ENCODE measurements at regions not wholly inside any gene's neighbourhood (a gene's known extent, or its start where the extent isn't known, plus 50 kb on each side); places are given as distances from the start of the nearest gene placed in this dataset.

GRCh38 chr4:176939445-176939844 lies 146.7 kb upstream of the VEGFC start:
- TF ChIP-seq CTCF (IDR thresholded peaks at IDR 0.05) (no peak), ZFX (IDR thresholded peaks at IDR 0.05; ENCODE audit: borderline replicate concordance) (no peak)
